PC-3 (cell line): ENCODE measurements at regions not wholly inside any gene's neighbourhood (a gene's known extent, or its start where the extent isn't known, plus 50 kb on each side); places are given as distances from the start of the nearest gene placed in this dataset.

Source experiments
- ATAC-seq: fragments of 200-7000 bp; cut with Tn5 transposase; 2 replicates; pipeline ENCODE4 v1.9.1; 2020; ENCODE audit warnings: mild to moderate bottlenecking, moderate library complexity
- BruUV-seq: library from RNA; stranded (reverse); fragments of 400-500 nt; replicated peaks from 2 replicates; lab custom pipeline; 2021; lab: Mats Ljungman, UMichigan
- CTCF ChIA-PET: fragments of 300-600 bp; sonication (Branson Sonifier 250); formaldehyde crosslinking; loops from one replicate; lab custom pipeline; 2022; ENCODE audit warnings: antibody characterized with exemption; lab: Charles Lee
- POLR2A ChIA-PET: fragments of 300-600 bp; sonication (Branson Sonifier 250); formaldehyde crosslinking; loops from one replicate; lab custom pipeline; 2022; ENCODE audit warnings: antibody characterized with exemption; ENCODE audit not compliant: unreplicated experiment; lab: Charles Lee
- DNase-seq: peaks from one replicate; pipeline ENCODE4 v3.0.0-alpha.2; 2015
- H2AFZ ChIP-seq: fragments of 300-600 bp; sonication (generic); 2 replicates; pipeline ENCODE4 v1.6.0; 2016; ENCODE audit warnings: antibody characterized with exemption, low read length
- H3F3A ChIP-seq: fragments of 300-600 bp; sonication (generic); one replicate; pipeline ENCODE4 v1.6.0; 2017; ENCODE audit warnings: antibody characterized with exemption, low read length, control low read depth, mild to moderate bottlenecking; ENCODE audit not compliant: unreplicated experiment
- H3K27ac ChIP-seq: fragments of 300-600 bp; sonication (generic); 2 replicates; pipeline ENCODE4 v1.5.1; 2016; ENCODE audit warnings: mild to moderate bottlenecking, low read length
- H3K27me3 ChIP-seq: fragments of 300-600 bp; sonication (generic); 2 replicates; pipeline ENCODE4 v1.6.1; 2016; ENCODE audit warnings: low read length, mixed read lengths
- H3K36me3 ChIP-seq: fragments of 300-600 bp; sonication (generic); 2 replicates; pipeline ENCODE4 v1.6.1; 2016; ENCODE audit warnings: low read depth, mixed run types, low read length, mixed read lengths
- H3K4me1 ChIP-seq: fragments of 300-600 bp; sonication (generic); 2 replicates; pipeline ENCODE4 v1.5.1; 2016; ENCODE audit warnings: low read length; ENCODE audit not compliant: insufficient read depth
- H3K4me2 ChIP-seq: fragments of 300-600 bp; sonication (generic); 2 replicates; pipeline ENCODE4 v1.6.0; 2016; ENCODE audit warnings: low read length
- H3K4me3 ChIP-seq: fragments of 300-600 bp; sonication (generic); 2 replicates; pipeline ENCODE4 v1.5.1; 2016; ENCODE audit warnings: mild to moderate bottlenecking, low read length, mixed read lengths
- H3K79me2 ChIP-seq: fragments of 300-600 bp; sonication (generic); 2 replicates; pipeline ENCODE4 v1.6.1; 2017; ENCODE audit warnings: low read length, mixed read lengths
- H3K9ac ChIP-seq: fragments of 300-600 bp; sonication (generic); 2 replicates; pipeline ENCODE4 v1.6.0; 2016; ENCODE audit warnings: mild to moderate bottlenecking, low read length
- H3K9me2 ChIP-seq: fragments of 300-600 bp; sonication (generic); replicated peaks from 2 replicates; pipeline ENCODE4 v1.6.1; 2016; ENCODE audit warnings: mixed run types, low read length, mixed read lengths
- H3K9me3 ChIP-seq: fragments of 300-600 bp; sonication (generic); 2 replicates; pipeline ENCODE4 v1.6.1; 2016; ENCODE audit warnings: low read length, mixed read lengths
- H4K20me1 ChIP-seq: fragments of 300-600 bp; sonication (generic); 2 replicates; pipeline ENCODE4 v1.6.1; 2016; ENCODE audit warnings: low read length, mixed read lengths
- CTCF ChIP-seq: fragments of 300-600 bp; sonication (generic); conservative IDR thresholded peaks from 2 replicates; pipeline ENCODE4 v1.5.1; 2017; ENCODE audit warnings: antibody characterized with exemption, low read depth, mild to moderate bottlenecking, low read length
- EZH2 ChIP-seq: fragments of 300-600 bp; sonication (generic); IDR thresholded peaks from one replicate; pipeline ENCODE4 v1.6.1; 2017; ENCODE audit warnings: antibody characterized with exemption, mild to moderate bottlenecking, low read length; ENCODE audit not compliant: unreplicated experiment
- EZH2phosphoT487 ChIP-seq: fragments of 300-600 bp; sonication (generic); IDR thresholded peaks from 2 replicates; pipeline ENCODE4 v1.6.1; 2018; ENCODE audit warnings: mild to moderate bottlenecking, antibody characterized with exemption, low read length, borderline replicate concordance
- intact Hi-C: fragments of 100-400 bp; cut with micrococcal nuclease; formaldehyde crosslinking; loops from 2 replicates; pipeline ENCODE4 v1.9.0; 2023

DNA sequence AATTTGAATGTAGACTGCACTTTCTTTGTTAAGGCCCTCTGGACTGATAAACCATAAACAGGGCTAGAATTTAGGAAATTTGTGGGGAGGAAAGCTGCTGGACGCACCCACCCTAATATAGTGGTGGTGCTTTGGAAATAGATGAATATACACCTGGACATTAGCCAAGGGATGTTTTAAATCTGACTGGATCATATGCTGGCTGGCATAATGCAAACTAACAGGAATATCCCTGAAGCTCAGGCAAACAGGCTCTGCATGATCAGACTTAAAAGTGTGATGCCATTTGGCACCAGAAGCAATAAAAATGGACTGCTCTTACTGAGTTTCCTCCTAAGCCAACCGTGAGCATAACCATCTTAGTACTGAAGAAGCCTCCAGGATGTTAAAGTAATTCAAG lies 465.8 kb upstream of the ROBO1 start:
- Histone ChIP-seq H4K20me1 (no peaks in the 10 kb centered on the region), H3K27me3 (no peaks in the 10 kb centered on the region), H3K9me3 (no peaks in the 10 kb centered on the region), H3K36me3 (no peaks in the 10 kb centered on the region), H2AFZ (no peak overlapping the region), H3K4me1 (peaks cover 30% of the 10 kb centered on the region), H3K79me2 (no peaks in the 10 kb centered on the region), H3F3A (peaks cover 6% of the 10 kb centered on the region), H3K9me2 (no peaks in the 10 kb centered on the region), H3K4me2 (peak overlapping the region; percentile 89), H3K9ac (peak overlapping the region; percentile 34), H3K4me3 (peak overlapping the region; percentile 6; the same call in 1 of the 2 replicates), H3K27ac (peak overlapping the region; percentile 84)
- TF ChIP-seq CTCF (no peak), EZH2phosphoT487 (no peak), EZH2 (no peak)
- intact Hi-C loops = loop anchor here (5.0 kb wide), 2 partner anchors 49 to 454 kb away; no protein-coding TSS in a partner anchor
- peak; percentile 79 for DNase-seq
- ChIA-PET CTCF (interaction anchor here (0.6 kb wide), 1 partner anchor 133 kb away, joined by 3 read pairs; no protein-coding TSS in a partner anchor), POLR2A (no interaction called here)
- BruUV-seq = no TSS peak
- peak; percentile 22 for ATAC-seq

GRCh38 chr3:80232760-80233159 lies 465.0 kb upstream of the ROBO1 start:
- BruUV-seq = no TSS peak
- POLR2A ChIA-PET = no interaction called here
- H3K4me1 ChIP-seq = peaks cover 30% of the 10 kb centered on the region
- no peaks in the 10 kb centered on the region for H3K9me2 ChIP-seq
- H3K36me3 ChIP-seq = no peaks in the 10 kb centered on the region
- DNase-seq (peak; percentile 95), ATAC-seq (peak; percentile 96)
- H3K4me2 ChIP-seq = peak overlapping the region; percentile 89
- no peaks in the 10 kb centered on the region for H3K27me3 ChIP-seq
- H2AFZ ChIP-seq = peak overlapping the region; percentile 76
- H3K79me2 ChIP-seq = no peaks in the 10 kb centered on the region
- intact Hi-C loops = loop anchor here (1.0 to 5.0 kb wide), 3 partner anchors 40 to 455 kb away; no protein-coding TSS in a partner anchor
- TF ChIP-seq CTCF (no peak), EZH2phosphoT487 (no peak), EZH2 (no peak)
- H3K9ac ChIP-seq = peak overlapping the region; percentile 34
- no peaks in the 10 kb centered on the region for H3K9me3 ChIP-seq
- no peaks in the 10 kb centered on the region for H4K20me1 ChIP-seq
- peak overlapping the region; percentile 58 for H3K4me3 ChIP-seq
- peak overlapping the region; percentile 84 for H3K27ac ChIP-seq
- peaks cover 6% of the 10 kb centered on the region for H3F3A ChIP-seq
- CTCF ChIA-PET = interaction anchor here (0.6 kb wide), 1 partner anchor 134 kb away, joined by 3 read pairs; no protein-coding TSS in a partner anchor

DNA sequence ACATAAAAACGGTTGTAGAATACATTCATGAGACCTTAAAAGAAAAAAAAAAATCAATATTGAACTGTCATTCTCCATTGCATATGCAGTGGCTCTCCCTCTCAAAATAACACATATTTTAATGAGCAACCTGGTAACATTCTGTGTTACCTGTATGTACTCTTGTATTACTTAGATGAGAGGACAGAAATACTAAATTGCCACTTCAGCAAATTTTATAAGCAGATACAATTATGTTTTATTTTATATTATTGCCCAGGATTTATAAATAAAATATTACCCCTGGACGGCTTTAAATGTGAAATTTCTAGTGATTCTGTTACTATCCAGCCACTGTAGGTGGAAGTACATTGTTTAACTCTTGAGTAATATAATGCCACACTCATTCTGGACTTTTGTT lies 463.2 kb upstream of the ROBO1 start:
- no peaks in the 10 kb centered on the region for H3K9me2 ChIP-seq
- H3K36me3 ChIP-seq = no peaks in the 10 kb centered on the region
- no peak overlapping the region for H3K27ac ChIP-seq
- peaks cover 6% of the 10 kb centered on the region for H3F3A ChIP-seq
- CTCF ChIA-PET = no interaction called here
- DNase-seq (no peak), ATAC-seq (no peak)
- no peaks in the 10 kb centered on the region for H3K79me2 ChIP-seq
- H4K20me1 ChIP-seq = no peaks in the 10 kb centered on the region
- no peak overlapping the region for H3K9ac ChIP-seq
- no peak overlapping the region for H2AFZ ChIP-seq
- H3K4me2 ChIP-seq = no peak overlapping the region
- no peak for TF ChIP-seq CTCF
- no peak for TF ChIP-seq EZH2phosphoT487
- no peak for TF ChIP-seq EZH2
- H3K4me3 ChIP-seq = no peak overlapping the region
- intact Hi-C loops = loop anchor here (5.0 kb wide), 2 partner anchors 51 to 456 kb away; no protein-coding TSS in a partner anchor
- no peaks in the 10 kb centered on the region for H3K9me3 ChIP-seq
- POLR2A ChIA-PET = no interaction called here
- BruUV-seq = no TSS peak
- peaks cover 35% of the 10 kb centered on the region for H3K4me1 ChIP-seq
- no peaks in the 10 kb centered on the region for H3K27me3 ChIP-seq
